Uterus (tissue), 3 donors: ENCODE measurements at regions not wholly inside any gene's neighbourhood (a gene's known extent, or its start where the extent isn't known, plus 50 kb on each side); places are given as distances from the start of the nearest gene placed in this dataset.

Source experiments
- DNase-seq, 2 donors: peaks; one replicate each; pipeline ENCODE4 v3.0.0-alpha.2; 2019 to 2020
- H3K27ac ChIP-seq, 2 donors: fragments of 200-600 bp; sonication (generic); 1 replicate in 1 of 2; 2 replicates in 1 of 2; pipeline ENCODE4 v1.5.1; 2016 to 2018
- H3K27me3 ChIP-seq, 2 donors: fragments of 200-600 bp; sonication (generic); one replicate each; pipeline ENCODE4 v1.5.1; 2018 to 2019; ENCODE audit warnings: control low read depth in 1 of 2
- H3K36me3 ChIP-seq, 2 donors: fragments of 200-600 bp; sonication (generic); one replicate each; pipeline ENCODE4 v1.5.1; 2019; ENCODE audit warnings: control low read depth in 1 of 2
- H3K4me1 ChIP-seq, 2 donors: fragments of 200-600 bp; sonication (generic); one replicate each; pipeline ENCODE4 v1.5.1; 2018 to 2019; ENCODE audit warnings: control low read depth in 1 of 2
- H3K4me3 ChIP-seq, 2 donors: fragments of 200-600 bp; sonication (generic); 1 replicate in 1 of 2; 2 replicates in 1 of 2; pipeline ENCODE4 v1.5.1; 2018 to 2019; ENCODE audit warnings: mild to moderate bottlenecking in 1 of 2
- H3K9me3 ChIP-seq, 2 donors: fragments of 200-600 bp; sonication (generic); one replicate each; pipeline ENCODE4 v1.5.1; 2019; ENCODE audit warnings: control low read depth in 1 of 2
- POLR2A ChIP-seq, 2 donors: fragments of 450-650 bp; IDR thresholded peaks; one replicate each; pipeline ENCODE4 v1.6.1; 2016; ENCODE audit warnings: antibody characterized with exemption in 2 of 2, mild to moderate bottlenecking in 1 of 2, moderate library complexity in 1 of 2
- intact Hi-C: fragments of 100-400 bp; cut with DNase I; formaldehyde crosslinking; loops from one replicate; pipeline ENCODE4 v1.15.1; 2023; ENCODE audit warnings: low total_unique reads
- TF ChIP-seq, protein P1 (sequence below), 4 experiments: fragments of 200-600 bp in 2 of 4; fragments of 450-650 bp in 2 of 4; sonication (generic) in 2 of 4; IDR thresholded peaks; one replicate each; pipeline ENCODE4 v1.5.1; 2016 to 2019; ENCODE audit warnings: antibody characterized with exemption in 4 of 4, mild to moderate bottlenecking in 2 of 4, moderate library complexity in 1 of 4
- donor health status: DM: yes; HTN: yes; CAD: no.

DNA sequence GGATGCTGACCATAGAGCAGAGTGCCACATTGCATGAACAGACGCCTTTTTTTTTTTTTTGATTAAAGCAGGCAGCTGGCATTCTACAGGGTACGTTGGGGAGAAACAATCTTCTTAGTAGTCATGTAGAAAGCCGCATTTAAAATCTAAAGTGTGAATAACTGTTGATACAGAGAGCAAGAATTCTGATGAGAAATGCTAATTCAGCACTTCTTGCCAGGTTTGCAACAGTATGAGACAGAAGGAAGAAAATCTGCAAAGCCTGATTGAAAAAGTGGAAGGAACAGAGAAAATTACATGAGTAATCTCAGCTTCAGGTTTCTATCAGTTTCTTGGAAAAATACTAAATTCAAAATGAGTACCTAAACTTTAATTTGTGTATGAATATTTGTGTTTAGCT lies 232.7 kb upstream of the CHRM2 start:
- DNase-seq, result no peak
- H3K27me3 ChIP-seq, result no peaks in the 10 kb centered on the region
- no peaks in the 10 kb centered on the region for H3K36me3 ChIP-seq
- no peaks in the 10 kb centered on the region for H3K4me1 ChIP-seq
- no peak overlapping the region for H3K27ac ChIP-seq
- TF ChIP-seq POLR2A (IDR thresholded peaks at IDR 0.05), result no peak
- TF ChIP-seq, protein P1, sequence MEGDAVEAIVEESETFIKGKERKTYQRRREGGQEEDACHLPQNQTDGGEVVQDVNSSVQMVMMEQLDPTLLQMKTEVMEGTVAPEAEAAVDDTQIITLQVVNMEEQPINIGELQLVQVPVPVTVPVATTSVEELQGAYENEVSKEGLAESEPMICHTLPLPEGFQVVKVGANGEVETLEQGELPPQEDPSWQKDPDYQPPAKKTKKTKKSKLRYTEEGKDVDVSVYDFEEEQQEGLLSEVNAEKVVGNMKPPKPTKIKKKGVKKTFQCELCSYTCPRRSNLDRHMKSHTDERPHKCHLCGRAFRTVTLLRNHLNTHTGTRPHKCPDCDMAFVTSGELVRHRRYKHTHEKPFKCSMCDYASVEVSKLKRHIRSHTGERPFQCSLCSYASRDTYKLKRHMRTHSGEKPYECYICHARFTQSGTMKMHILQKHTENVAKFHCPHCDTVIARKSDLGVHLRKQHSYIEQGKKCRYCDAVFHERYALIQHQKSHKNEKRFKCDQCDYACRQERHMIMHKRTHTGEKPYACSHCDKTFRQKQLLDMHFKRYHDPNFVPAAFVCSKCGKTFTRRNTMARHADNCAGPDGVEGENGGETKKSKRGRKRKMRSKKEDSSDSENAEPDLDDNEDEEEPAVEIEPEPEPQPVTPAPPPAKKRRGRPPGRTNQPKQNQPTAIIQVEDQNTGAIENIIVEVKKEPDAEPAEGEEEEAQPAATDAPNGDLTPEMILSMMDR (IDR thresholded peaks at IDR 0.05), result no peak
- intact Hi-C loops, result no loop called here
- no peaks in the 10 kb centered on the region for H3K9me3 ChIP-seq
- no peak overlapping the region for H3K4me3 ChIP-seq

DNA sequence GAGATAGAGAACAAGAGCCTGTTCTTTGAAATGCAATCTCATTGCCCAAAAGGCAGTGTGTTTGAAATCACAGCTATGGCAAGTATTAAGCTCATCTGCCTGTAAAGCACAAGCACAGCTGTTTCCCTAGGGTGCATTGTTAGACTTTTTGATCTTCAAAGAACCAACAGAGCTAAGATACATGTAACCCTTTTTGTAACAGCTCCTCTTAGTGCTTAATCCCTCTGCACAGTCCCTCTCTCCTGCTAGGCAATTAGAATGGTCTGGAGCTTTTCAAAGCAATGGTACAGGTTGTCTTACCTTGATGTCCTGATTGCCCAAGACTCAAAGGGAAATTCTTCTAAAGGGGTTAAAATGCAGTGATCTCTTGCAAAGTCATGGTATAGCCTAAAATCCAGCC lies 249.6 kb upstream of the CHRM2 start:
- H3K4me1 ChIP-seq, result no peaks in the 10 kb centered on the region
- peaks cover 0 to 4% of the 10 kb centered on the region in 2 donors for H3K27me3 ChIP-seq
- TF ChIP-seq, protein P1 (IDR thresholded peaks at IDR 0.05), result no peak
- no peak for TF ChIP-seq POLR2A (IDR thresholded peaks at IDR 0.05)
- no peaks in the 10 kb centered on the region for H3K9me3 ChIP-seq
- no peak overlapping the region for H3K4me3 ChIP-seq
- H3K27ac ChIP-seq, result no peak overlapping the region
- DNase-seq, result no peak
- H3K36me3 ChIP-seq, result no peaks in the 10 kb centered on the region
- intact Hi-C loops, result no loop called here

DNA sequence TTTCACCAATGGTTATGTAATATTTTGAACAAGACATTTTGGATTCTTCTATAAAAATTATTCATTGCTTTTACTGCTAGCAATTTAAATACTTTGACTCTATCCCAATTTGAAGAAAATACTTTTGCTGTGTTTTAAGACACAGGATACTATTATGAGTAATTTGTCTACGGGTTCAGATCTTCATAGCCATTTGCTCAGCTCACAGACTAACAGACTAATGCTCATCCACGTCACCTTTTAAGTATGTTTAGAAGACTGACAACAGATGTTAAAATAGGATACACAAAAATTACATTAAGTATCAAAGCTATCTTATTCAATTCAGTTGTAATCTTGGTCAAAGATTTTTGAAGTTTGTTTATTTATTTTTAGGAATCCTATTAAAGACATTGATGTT lies 251.3 kb upstream of the CHRM2 start:
- Histone ChIP-seq H3K4me1 (no peaks in the 10 kb centered on the region), H3K27me3 (peaks cover 0 to 4% of the 10 kb centered on the region in 2 donors), H3K36me3 (no peaks in the 10 kb centered on the region), H3K9me3 (no peaks in the 10 kb centered on the region), H3K27ac (no peak overlapping the region), H3K4me3 (no peak overlapping the region)
- DNase-seq, result no peak
- intact Hi-C loops, result no loop called here
- TF ChIP-seq POLR2A (IDR thresholded peaks at IDR 0.05), result no peak
- TF ChIP-seq, protein P1 (IDR thresholded peaks at IDR 0.05), result no peak

DNA sequence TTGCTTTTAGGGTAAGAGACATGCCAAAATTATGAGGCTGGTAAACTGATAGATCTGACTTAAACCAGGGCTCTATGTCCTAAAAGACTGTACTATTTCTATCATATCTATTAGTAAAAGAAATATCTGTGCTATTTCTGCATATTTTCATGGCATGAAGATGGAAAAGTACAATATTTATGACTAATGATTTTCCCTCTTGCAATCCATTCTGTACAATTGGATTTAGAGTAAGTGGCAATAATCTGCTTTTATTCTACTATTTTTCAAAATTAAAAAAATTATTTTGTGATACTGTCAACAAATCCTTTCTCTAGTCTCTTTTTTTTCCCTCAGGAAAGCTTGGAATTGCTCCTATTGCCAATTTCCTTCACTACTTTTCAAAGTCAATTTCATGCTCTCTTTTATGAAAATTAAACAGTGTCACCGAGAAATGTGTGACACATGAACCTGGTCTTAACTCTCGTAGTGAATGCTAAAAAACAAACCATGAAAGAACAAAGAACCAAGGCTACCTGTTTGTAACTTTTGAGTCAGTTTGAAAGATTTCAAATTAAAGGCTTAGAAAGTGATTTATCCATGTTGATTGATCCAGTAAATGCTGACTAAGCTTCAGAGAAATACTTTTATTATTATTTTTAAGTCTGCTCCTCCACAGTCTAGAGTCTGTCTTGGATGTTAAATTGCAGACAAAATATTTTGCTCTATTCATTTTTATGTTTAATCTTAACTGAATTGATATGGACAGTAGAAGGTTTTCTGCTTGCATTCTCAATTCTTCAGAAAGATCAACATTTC lies 262.7 kb upstream of the CHRM2 start:
- intact Hi-C loops, result no loop called here
- no peaks in the 10 kb centered on the region for H3K4me1 ChIP-seq
- no peak for TF ChIP-seq POLR2A (IDR thresholded peaks at IDR 0.05)
- TF ChIP-seq, protein P1 (IDR thresholded peaks at IDR 0.05), result no peak
- H3K36me3 ChIP-seq, result no peaks in the 10 kb centered on the region
- no peaks in the 10 kb centered on the region for H3K27me3 ChIP-seq
- H3K4me3 ChIP-seq, result no peak overlapping the region
- no peak overlapping the region for H3K27ac ChIP-seq
- no peaks in the 10 kb centered on the region for H3K9me3 ChIP-seq
- no peak for DNase-seq

DNA sequence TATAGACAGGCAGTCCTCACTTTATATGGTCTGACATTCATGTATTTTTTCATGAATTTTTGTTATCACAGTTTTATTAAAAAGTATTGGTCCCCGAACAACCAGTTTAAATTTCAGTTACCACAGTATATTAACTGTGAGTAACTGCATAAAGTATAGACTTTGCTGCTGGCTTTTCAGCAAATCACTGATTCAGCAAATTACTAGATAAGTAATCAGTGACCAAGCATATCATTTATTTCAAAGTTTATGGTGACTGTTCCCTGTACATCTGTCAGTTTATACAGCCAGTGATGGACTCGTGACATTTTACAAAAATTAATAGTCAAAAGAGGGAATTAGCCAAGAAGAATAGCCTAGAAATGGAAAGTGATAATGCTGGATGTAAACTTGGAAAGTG lies 266.7 kb upstream of the CHRM2 start:
- Histone ChIP-seq H3K36me3 (no peaks in the 10 kb centered on the region), H3K27me3 (no peaks in the 10 kb centered on the region), H3K9me3 (no peaks in the 10 kb centered on the region), H3K27ac (no peak overlapping the region), H3K4me1 (no peaks in the 10 kb centered on the region), H3K4me3 (no peak overlapping the region)
- no peak for DNase-seq
- TF ChIP-seq, protein P1 (IDR thresholded peaks at IDR 0.05), result no peak
- no peak for TF ChIP-seq POLR2A (IDR thresholded peaks at IDR 0.05)
- intact Hi-C loops, result no loop called here
